ENCODE measurements at regions not wholly inside any gene's neighbourhood (a gene's known extent, or its start where the extent isn't known, plus 50 kb on each side); places are given as distances from the start of the nearest gene placed in this dataset.

DNA sequence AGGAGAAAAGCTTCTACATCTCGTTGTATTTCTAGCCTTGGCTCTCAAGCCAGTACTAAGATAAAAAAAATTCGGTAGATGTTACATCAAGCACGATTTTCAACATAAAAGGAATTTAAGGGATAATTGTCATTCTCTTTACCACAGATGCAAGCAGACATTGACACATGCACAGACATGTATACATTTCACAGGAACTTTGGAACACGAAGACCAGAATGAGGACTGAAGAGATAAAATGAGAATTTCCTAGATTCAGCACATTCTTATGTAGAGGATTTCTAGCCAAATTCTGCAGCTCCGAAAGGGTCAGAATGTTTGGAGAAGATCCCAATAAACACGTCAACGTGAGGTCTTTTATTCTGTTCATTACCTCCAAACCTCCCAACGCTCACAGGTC, 284.5 kb upstream of the ARGLU1 start:
- TF ChIP-seq, protein P1, sequence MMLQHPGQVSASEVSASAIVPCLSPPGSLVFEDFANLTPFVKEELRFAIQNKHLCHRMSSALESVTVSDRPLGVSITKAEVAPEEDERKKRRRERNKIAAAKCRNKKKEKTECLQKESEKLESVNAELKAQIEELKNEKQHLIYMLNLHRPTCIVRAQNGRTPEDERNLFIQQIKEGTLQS (IDR thresholded peaks at IDR 0.05): no peak
- TF ChIP-seq, protein P1 (CRISPR knock-in tag; conservative IDR thresholded peaks at IDR 0.05): no peak
- TF ChIP-seq NR3C1 (CRISPR knock-in tag; IDR thresholded peaks at IDR 0.05) (no peak), MXI1 (IDR thresholded peaks at IDR 0.05; ENCODE audit: low read depth, low read length) (no peak), NFATC3 (IDR thresholded peaks at IDR 0.05) (no peak), SAFB (IDR thresholded peaks at IDR 0.05; ENCODE audit: borderline replicate concordance, low read depth, low read length) (no peak), ZNF766 (CRISPR knock-in tag; conservative IDR thresholded peaks at IDR 0.05) (no peak), RFX5 (IDR thresholded peaks at IDR 0.05; ENCODE audit: low read depth, low read length) (no peak), TEAD2 (tag; IDR thresholded peaks at IDR 0.05) (no peak), ZNF253 (CRISPR knock-in tag; conservative IDR thresholded peaks at IDR 0.05) (no peak), EZH2 (IDR thresholded peaks at IDR 0.05; ENCODE audit: borderline replicate concordance, low read depth, low read length) (no peak), STAG1 (CRISPR knock-in tag; IDR thresholded peaks at IDR 0.05; ENCODE audit: borderline replicate concordance) (no peak)
- TF ChIP-seq, protein P2, sequence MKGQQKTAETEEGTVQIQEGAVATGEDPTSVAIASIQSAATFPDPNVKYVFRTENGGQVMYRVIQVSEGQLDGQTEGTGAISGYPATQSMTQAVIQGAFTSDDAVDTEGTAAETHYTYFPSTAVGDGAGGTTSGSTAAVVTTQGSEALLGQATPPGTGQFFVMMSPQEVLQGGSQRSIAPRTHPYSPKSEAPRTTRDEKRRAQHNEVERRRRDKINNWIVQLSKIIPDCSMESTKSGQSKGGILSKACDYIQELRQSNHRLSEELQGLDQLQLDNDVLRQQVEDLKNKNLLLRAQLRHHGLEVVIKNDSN (CRISPR knock-in tag; IDR thresholded peaks at IDR 0.05): no peak
- TF ChIP-seq, protein P3, sequence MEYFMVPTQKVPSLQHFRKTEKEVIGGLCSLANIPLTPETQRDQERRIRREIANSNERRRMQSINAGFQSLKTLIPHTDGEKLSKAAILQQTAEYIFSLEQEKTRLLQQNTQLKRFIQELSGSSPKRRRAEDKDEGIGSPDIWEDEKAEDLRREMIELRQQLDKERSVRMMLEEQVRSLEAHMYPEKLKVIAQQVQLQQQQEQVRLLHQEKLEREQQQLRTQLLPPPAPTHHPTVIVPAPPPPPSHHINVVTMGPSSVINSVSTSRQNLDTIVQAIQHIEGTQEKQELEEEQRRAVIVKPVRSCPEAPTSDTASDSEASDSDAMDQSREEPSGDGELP (CRISPR knock-in tag; IDR thresholded peaks at IDR 0.05; ENCODE audit: borderline replicate concordance): no peak

Data from K562 (cell line).